ENCODE measurements at regions not wholly inside any gene's neighbourhood (a gene's known extent, or its start where the extent isn't known, plus 50 kb on each side); places are given as distances from the start of the nearest gene placed in this dataset.
A peak's percentile ranks its signal among the peaks of the same experiment; 100 is the strongest.

DNA sequence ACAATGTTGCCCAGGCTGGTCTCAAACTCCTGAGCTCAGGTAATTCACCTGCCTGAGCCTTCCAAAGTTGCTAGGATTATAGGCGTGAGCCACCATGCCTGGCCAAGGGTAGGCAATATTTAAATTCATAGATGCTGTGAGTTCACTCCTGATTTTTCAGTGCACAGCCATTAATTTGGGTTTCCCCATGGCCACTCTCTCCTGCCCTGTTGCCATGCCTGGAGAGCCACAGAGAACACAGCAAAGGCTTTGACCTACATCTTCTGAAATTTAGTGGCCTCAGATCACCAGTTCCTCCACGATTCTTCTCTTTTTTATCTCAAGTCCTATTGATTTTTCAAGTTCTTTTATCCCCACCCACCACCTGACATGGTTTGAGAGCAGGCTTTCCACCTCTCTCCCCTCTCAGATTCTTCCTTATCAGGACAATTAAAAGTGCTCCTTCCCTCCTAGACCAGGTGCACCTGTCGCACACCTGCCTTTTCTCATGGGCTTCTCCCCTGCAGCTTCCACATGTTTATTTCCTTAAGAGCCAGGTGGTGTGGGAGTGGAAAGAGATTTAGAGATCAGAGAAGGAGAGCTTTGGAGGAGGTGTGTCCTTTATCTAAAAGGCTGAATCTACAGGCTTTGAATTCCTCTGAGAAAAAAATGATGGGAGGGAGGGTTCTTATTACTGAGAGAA, 123.8 kb downstream of the ADRA2A start:
- no peak for DNase-seq (ENCODE audit: low spot score)

GRCh38 chr10:111203615-111204014, 126.8 kb downstream of the ADRA2A start:
- DNase-seq (ENCODE audit: low spot score), result no peak

- DNase-seq (ENCODE audit: low spot score), result no peak
These were observed 128.0 kb downstream of the ADRA2A start for GRCh38 chr10:111204838-111205237.

- DNase-seq (ENCODE audit: low spot score), result no peak
These were observed 129.7 kb downstream of the ADRA2A start for GRCh38 chr10:111206521-111206920.

DNA sequence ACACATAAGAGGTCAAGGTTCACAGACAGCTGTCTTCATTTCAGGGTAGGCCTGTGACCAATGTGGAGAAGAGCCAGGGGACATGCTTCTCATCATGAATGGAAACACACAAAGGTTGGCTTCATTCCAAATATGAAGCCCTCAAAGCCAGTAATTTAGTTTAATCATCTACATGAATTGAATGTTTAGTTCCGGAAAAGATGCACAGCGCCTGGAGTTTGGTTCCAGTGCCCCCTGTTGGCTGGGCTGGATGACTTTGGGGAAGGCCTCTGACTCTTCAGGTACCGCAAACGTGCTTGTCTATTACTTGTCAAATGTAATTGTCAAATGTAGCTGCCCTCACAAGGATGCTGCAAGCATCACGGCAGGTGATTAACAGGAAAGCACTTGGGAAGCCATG, 130.7 kb downstream of the ADRA2A start:
- peak; percentile 68 for DNase-seq (ENCODE audit: low spot score)

DNA sequence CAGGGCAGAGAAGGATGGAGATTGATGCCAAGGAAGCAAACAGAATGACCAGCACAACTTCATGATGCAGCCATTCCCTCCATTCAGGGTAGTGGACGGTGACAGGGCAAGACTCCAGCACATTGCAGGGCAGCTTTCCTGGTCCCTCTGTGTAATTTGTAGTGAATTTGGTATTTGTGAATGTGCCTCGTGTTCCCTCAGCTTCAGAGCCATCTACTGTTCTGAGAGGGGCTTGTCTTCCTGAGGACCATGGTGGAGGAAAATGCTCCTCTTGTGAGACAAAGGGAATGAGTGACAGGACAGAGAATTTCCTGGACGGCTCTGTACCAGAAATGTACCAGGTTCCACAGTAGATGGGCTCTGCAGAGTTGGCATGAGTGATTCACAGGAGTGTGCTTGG, 132.1 kb downstream of the ADRA2A start:
- no peak for DNase-seq (ENCODE audit: low spot score)

DNA sequence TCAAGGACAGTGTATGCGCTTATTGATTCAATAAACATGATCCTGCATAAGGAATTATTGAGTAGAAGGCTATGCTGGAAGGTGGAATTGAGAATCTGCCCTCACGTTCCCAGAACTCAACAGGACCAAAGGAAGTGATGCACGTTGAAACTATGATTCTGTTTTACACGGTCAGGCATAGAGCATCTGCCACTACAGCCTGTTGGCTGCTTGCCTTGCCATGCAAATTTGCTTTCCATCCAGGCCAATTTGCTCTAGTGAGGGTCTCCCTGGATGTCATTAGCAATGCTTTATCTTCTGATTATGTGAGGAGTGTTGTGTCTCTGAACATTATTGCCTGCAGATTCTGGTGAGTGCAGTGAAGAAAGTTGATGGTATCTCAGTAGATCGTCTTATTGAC, 132.9 kb downstream of the ADRA2A start:
- no peak for DNase-seq (ENCODE audit: low spot score)

DNA sequence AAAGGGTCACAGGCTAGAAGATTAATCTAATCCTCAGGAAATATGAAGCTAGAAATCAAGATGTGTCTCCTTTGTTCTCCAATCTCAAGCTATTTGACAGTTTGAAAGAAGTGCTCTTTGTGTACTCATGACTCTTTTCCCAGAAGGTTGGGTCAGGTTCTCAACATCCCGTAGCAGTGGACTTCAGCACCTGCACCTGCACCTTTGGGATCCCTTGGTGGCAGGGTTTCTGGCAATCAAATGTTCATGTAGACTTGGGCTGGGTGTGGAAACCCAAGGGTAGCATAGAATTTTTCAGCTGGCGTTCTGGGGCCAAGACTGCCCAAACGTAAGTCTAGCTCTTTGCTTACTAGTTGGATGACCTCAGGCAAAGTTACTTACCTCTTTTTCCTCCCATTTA, 134.4 kb downstream of the ADRA2A start:
- DNase-seq (ENCODE audit: low spot score), result no peak

GRCh38 chr10:111211706-111212105, 134.9 kb downstream of the ADRA2A start:
- DNase-seq (ENCODE audit: low spot score), result no peak

DNA sequence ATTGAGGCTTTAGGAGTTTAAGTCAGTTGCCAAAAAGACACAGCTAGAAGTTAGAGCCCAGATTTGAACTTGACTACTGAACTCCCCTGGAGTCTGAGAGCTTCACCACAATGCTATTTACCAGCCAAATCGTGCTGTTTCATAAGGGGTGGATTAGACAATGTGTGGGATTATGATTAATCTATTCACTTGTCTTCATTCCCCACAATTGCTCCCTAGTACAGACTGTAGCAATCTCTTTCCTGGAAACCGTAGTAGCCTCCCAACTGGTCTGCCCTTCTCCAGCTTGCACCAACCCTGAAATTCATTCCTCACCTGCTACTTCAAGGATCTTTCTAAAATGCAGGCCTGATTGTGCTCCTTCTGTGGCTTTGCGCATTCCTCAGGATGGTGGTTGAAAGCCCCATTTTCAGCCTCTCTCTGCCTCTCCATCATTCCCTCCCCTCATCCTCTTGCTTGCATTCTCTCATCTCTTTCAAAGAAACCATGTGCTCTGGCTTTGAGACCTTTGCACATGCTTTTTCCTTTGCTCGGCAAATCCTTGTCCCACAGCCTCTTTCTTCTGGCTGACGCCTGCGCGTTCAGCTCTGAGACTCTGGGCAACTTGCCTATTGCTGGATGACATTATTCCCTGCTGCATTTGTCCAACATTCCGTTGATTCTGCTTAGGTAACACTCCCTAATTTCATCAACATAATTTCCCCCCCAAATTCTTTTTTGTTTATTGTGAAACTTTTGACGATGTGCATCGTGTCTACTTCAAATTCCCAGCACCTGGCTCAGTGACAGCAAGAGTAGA, 145.1 kb downstream of the ADRA2A start:
- DNase-seq (ENCODE audit: low spot score), result no peak

GRCh38 chr10:111222961-111223360, 146.1 kb downstream of the ADRA2A start:
- DNase-seq (ENCODE audit: low spot score), result no peak

- no peak for DNase-seq (ENCODE audit: low spot score)
These were observed 154.9 kb downstream of the ADRA2A start for GRCh38 chr10:111231779-111232178.

DNA sequence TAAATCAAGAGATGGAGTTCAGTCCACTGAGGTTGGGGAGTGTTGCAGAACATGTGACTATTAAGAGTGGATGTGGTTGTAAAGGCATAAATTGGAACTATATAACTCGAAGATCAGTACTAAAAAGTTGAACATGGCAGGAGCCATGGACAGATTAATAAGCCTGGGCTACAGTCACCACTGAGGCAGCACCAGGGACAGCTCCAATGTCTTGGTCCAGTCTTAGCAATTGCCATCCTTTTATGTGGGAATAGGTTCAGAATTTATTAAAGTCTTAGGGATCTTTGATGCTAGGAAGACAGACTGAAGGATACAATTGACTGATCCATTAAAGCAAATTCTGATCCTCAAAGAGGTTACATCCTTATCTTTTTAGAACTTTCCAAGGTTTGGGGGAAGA, 156.6 kb downstream of the ADRA2A start:
- no peak for DNase-seq (ENCODE audit: low spot score)

DNA sequence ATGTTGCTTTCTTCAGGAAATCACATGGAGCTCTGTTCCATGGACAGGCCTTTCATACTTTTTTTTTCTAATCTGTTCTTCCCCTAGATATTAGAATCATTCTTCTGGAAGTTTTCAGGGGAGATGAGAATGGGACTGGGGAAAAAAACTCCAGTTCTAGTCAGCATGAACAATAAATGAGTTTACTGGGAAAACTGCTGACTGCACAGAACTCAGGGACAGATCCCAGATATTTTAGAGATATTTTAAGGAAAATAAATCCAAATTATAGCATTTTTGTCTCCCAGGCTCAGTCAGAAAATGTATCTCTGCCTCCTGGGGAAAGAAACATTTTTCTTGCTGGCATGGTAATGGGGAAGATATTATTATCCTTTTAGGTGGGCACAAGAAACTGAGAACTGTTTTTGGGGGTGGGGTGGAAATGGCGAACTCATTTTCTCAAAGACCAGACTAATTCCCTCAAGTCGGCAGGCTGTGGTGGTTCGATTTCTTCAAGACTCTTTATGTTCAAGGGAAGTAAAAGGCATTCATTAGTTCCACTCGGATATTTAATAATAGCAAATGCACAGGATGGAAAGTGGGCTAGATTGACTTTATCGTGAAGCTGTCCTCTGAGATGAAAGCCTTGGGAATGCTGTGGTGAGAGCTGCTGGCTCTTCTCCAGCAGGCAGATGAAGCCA, 157.5 kb downstream of the ADRA2A start:
- DNase-seq (ENCODE audit: low spot score), result no peak

GRCh38 chr10:111234914-111235302, 158.1 kb downstream of the ADRA2A start:
- no peak for DNase-seq (ENCODE audit: low spot score)

- DNase-seq (ENCODE audit: low spot score), result no peak
These were observed 163.5 kb downstream of the ADRA2A start for GRCh38 chr10:111240348-111240747.

GRCh38 chr10:111243126-111243525, 166.3 kb downstream of the ADRA2A start:
- no peak for DNase-seq (ENCODE audit: low spot score)

DNA sequence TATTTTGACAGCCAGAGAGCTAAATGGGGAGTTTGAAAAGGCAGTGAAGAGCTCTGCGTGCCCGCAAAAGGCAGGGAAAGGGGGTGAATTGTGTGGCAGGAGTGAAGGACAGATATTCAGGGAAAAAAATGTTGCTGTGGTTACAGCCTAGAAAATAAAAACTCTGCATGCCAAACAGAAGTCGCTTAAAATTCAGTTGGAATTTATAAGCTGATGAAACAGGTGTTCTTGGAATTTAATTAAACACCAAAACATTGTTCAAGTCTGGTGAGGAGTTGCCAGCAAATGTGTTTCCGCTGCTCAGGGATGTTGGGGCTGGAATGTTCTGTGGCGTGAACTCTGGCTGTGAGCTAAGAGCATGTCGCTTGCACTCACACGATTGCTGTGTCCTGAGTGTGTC, 169.3 kb downstream of the ADRA2A start:
- DNase-seq (ENCODE audit: low spot score), result no peak

- no peak for DNase-seq (ENCODE audit: low spot score)
These were observed 170.1 kb downstream of the ADRA2A start for GRCh38 chr10:111246814-111247452.

DNA sequence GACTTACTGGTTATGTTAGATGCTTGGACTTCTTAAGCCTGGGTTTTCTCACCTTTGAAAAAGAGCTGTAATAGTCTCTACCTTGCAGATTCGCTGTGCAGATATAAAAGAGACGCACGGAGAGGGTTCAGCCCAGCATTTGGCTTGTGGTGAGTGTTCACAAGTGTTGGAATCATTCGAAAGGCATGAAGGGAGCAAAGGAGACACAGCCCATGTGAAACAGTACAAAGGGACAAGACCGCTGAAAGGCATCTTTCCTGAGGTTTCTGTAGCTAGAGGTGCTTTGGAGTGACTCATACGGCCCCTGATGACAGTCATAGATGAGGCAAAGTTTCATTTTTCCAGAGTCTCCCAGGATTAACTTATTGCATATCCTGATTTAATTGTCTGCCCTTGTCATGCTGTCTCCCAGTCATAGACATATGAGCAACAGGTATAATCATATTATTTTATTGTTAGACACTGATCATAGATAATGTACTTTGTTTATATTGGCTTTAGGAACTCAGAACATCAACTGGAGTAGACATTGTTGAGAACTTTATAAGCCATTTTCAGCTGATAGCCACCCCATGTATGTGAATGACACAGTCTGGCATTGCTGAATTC, 171.1 kb downstream of the ADRA2A start:
- DNase-seq (ENCODE audit: low spot score), result no peak

DNA sequence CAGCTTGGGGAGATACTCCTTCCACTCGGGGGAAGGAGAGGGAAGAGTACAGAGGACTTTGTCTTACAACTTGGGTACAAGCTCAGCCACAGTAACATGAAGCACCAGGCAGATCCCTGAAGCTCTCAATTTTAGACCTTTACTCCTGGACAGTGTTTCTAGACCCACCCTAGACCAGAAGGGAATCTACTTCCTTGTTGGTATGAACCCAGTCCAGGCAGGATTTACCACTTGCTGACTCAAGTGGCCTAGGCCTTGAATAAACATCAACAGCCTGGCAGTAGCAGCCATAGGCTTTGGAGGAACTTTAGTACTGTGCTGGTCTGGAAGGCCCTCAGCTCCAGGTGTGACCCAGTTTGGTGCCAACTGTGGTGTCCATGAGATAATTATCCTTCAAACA, 173.1 kb downstream of the ADRA2A start:
- no peak for DNase-seq (ENCODE audit: low spot score)

DNA sequence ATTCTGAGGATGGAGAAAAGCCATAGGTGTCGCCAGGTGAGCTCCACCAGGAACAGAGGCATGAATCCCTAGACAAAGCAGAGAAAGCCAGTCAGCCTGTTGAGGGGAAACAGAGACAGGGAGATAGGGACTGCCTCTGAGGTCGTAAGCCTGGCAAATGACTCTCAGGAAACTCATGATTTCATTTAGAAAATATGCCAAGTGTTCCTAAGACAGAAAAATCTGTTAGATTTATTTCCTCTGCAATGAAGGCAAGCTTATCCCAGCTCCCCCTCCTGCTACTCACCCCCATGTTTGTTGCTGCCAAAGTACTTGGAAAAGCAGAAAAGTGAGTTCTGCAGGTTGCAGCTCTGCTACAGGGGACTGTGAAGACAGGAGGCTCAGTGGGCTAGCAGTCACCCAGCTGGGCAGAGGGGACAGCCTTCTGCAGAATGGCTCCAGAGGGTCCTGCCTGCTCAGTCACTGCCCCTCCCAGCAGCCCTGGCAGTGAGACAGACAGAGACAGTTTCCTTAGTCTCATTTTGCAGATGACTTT, 184.3 kb downstream of the ADRA2A start:
- DNase-seq (ENCODE audit: low spot score), result no peak
